ENCODE measurements at regions not wholly inside any gene's neighbourhood (a gene's known extent, or its start where the extent isn't known, plus 50 kb on each side); places are given as distances from the start of the nearest gene placed in this dataset.

- H3K4me1 ChIP-seq (ENCODE audit: control insufficient read depth, insufficient read depth, low read length): peaks cover 2% of the 10 kb centered on the region
- H3K36me3 ChIP-seq (ENCODE audit: control insufficient read depth, insufficient read depth, low read length): no peaks in the 10 kb centered on the region
- H3K9me3 ChIP-seq (ENCODE audit: control insufficient read depth, insufficient read depth, low read length): no peaks in the 10 kb centered on the region
- H3K4me3 ChIP-seq (ENCODE audit: low read depth, low read length): no peak overlapping the region
- H3K27me3 ChIP-seq (ENCODE audit: control insufficient read depth, insufficient read depth, low read length): no peaks in the 10 kb centered on the region
- no peak overlapping the region for H3K9ac ChIP-seq (ENCODE audit: low read depth, low read length)
These were observed 384.6 kb upstream of the IGFBP7 start for GRCh38 chr4:57494821-57495220.

DNA sequence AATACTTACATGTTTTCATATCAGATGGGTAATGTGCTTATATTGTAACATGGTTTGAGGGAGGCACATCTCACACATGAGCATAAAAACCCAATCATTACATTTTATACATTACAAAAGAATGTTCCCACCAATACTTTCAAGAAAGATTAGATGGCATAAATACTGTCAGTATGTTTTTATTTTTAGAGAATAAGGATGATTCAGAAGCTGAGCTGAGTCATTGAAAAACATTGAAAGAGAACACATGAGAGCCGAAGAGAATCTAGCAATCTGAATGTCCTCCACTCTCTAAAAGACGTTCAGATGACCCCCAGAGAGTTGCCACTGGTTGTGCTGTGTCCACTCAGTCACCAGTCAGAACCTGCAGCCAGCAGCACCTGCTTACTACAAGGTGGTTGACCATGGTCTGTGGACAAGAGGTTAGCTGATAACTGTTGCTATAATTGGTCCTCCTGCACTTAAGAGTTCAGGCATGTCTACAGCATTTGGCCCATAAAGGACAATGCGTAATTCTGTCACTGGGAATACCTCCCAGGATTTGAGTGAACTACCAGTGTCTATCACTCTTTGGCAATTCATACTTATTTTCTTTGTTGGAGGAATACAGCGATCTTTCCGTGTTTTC, 382.2 kb upstream of the IGFBP7 start:
- Histone ChIP-seq H3K4me1 (ENCODE audit: control insufficient read depth, insufficient read depth, low read length) (no peaks in the 10 kb centered on the region), H3K36me3 (ENCODE audit: control insufficient read depth, insufficient read depth, low read length) (no peaks in the 10 kb centered on the region), H3K4me3 (ENCODE audit: low read depth, low read length) (no peak overlapping the region), H3K9me3 (ENCODE audit: control insufficient read depth, insufficient read depth, low read length) (no peaks in the 10 kb centered on the region), H3K9ac (ENCODE audit: low read depth, low read length) (no peak overlapping the region), H3K27me3 (ENCODE audit: control insufficient read depth, insufficient read depth, low read length) (no peaks in the 10 kb centered on the region)

- no peaks in the 10 kb centered on the region for H3K27me3 ChIP-seq (ENCODE audit: control insufficient read depth, insufficient read depth, low read length)
- H3K36me3 ChIP-seq (ENCODE audit: control insufficient read depth, insufficient read depth, low read length): no peaks in the 10 kb centered on the region
- H3K9me3 ChIP-seq (ENCODE audit: control insufficient read depth, insufficient read depth, low read length): no peaks in the 10 kb centered on the region
- H3K4me3 ChIP-seq (ENCODE audit: low read depth, low read length): no peak overlapping the region
- H3K4me1 ChIP-seq (ENCODE audit: control insufficient read depth, insufficient read depth, low read length): no peaks in the 10 kb centered on the region
- no peak overlapping the region for H3K9ac ChIP-seq (ENCODE audit: low read depth, low read length)
These were observed 381.2 kb upstream of the IGFBP7 start for GRCh38 chr4:57491388-57491787.

DNA sequence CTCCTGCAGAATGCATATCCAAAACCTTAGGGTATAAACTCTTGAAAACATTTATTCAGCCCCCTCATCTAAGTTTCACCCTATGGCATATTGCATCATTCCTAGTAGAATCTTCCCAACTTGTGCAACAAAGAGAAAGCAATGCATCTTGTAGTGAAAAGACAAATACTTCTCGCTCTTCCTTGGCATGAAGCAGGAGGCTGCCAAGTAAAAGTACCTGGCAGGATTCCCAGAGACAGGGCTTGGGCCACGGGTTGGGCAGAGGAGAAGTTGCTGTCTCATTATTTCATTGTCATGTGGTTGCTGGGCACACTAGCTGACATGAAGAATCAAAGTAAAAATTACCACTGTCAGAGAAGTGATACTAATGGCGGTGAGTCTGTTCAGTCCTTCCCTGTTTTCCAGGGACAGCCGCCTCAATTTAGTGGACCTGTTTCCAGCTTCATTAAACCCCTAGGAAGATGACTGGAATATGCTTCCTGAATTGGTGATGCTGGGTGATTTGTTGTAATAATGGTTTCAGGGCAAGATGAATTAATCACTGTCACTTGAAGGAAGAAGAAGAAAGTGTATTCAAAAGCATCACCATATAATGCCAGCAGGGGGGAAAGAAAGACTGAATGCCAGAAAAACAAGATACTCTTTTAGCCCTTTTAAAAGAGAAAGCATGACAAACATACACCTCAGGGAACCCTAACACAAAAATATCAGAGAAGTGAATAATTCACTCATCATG, 380.5 kb upstream of the IGFBP7 start:
- Histone ChIP-seq H3K4me3 (ENCODE audit: low read depth, low read length) (no peak overlapping the region), H3K9ac (ENCODE audit: low read depth, low read length) (no peak overlapping the region)

GRCh38 chr4:57488366-57489162, 378.4 kb upstream of the IGFBP7 start:
- H3K9me3 ChIP-seq (ENCODE audit: control insufficient read depth, insufficient read depth, low read length): no peaks in the 10 kb centered on the region
- H3K36me3 ChIP-seq (ENCODE audit: control insufficient read depth, insufficient read depth, low read length): no peaks in the 10 kb centered on the region
- no peaks in the 10 kb centered on the region for H3K27me3 ChIP-seq (ENCODE audit: control insufficient read depth, insufficient read depth, low read length)
- H3K4me1 ChIP-seq (ENCODE audit: control insufficient read depth, insufficient read depth, low read length): no peaks in the 10 kb centered on the region
- no peak overlapping the region for H3K9ac ChIP-seq (ENCODE audit: low read depth, low read length)
- no peak overlapping the region for H3K4me3 ChIP-seq (ENCODE audit: low read depth, low read length)

More for the DNA sequence above, 380.5 kb upstream of the IGFBP7 start:
- Histone ChIP-seq H3K27me3 (ENCODE audit: control insufficient read depth, insufficient read depth, low read length) (no peaks in the 10 kb centered on the region), H3K4me1 (ENCODE audit: control insufficient read depth, insufficient read depth, low read length) (no peaks in the 10 kb centered on the region), H3K36me3 (ENCODE audit: control insufficient read depth, insufficient read depth, low read length) (no peaks in the 10 kb centered on the region), H3K9me3 (ENCODE audit: control insufficient read depth, insufficient read depth, low read length) (no peaks in the 10 kb centered on the region)

DNA sequence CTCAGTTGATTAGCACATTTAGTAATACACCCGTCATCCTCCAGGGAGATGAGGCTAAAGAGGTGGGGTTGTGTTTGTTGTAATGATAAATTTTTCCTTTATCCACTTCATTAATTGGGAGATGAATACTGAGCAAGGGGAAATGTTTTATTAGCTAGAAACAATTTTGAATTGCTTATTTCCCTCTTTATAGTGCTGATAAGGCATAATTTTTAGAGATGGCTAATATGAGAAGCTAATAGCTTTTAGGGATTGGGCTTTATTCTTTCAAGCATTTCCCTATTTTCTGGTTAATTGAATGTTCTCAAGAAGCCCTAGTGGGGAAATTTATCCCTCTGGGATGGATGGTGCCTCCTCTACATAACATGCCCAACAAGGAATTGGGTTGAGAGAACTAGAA, 365.2 kb upstream of the IGFBP7 start:
- Histone ChIP-seq H3K4me1 (ENCODE audit: control insufficient read depth, insufficient read depth, low read length) (no peaks in the 10 kb centered on the region), H3K4me3 (ENCODE audit: low read depth, low read length) (no peak overlapping the region), H3K9me3 (ENCODE audit: control insufficient read depth, insufficient read depth, low read length) (no peaks in the 10 kb centered on the region), H3K36me3 (ENCODE audit: control insufficient read depth, insufficient read depth, low read length) (no peaks in the 10 kb centered on the region), H3K27me3 (ENCODE audit: control insufficient read depth, insufficient read depth, low read length) (no peaks in the 10 kb centered on the region), H3K9ac (ENCODE audit: low read depth, low read length) (no peak overlapping the region)

DNA sequence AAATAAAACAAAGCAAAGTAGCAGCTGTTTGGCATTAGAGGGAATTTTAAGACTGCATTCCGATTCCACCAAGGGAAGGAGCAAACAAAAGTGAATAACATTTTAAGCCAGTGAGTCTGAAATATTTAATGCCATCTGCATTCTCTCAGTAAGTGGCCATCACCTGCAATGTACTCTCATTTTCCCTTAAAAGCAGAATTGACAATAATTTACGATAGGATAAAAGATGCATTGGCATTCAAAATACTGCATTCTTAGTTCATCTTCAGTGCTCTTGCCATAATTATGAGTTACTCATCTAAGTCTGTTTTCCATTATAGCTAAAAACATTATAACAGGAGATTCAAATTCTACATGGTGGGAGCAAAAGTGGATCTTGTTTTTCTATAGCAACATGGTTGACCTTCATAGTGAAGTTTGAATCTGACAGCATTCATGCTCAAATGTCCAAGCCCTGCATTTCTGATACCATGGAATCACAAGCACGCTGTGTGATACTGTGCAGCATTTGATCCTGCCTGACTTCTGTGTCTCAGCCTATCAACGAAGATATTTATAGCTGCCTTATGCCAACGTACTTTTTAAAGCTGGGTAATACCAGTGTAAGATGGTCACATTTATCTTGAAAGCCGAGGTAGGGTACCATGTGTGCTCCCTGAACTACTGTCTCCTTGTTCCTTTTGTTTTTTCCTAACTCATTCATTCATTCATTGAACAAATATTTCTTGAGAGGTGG, 355.3 kb upstream of the IGFBP7 start:
- Histone ChIP-seq H3K9ac (ENCODE audit: low read depth, low read length) (no peak overlapping the region), H3K4me1 (ENCODE audit: control insufficient read depth, insufficient read depth, low read length) (no peaks in the 10 kb centered on the region), H3K9me3 (ENCODE audit: control insufficient read depth, insufficient read depth, low read length) (no peaks in the 10 kb centered on the region), H3K4me3 (ENCODE audit: low read depth, low read length) (no peak overlapping the region), H3K36me3 (ENCODE audit: control insufficient read depth, insufficient read depth, low read length) (no peaks in the 10 kb centered on the region), H3K27me3 (ENCODE audit: control insufficient read depth, insufficient read depth, low read length) (no peaks in the 10 kb centered on the region)

GRCh38 chr4:57462843-57463242, 352.7 kb upstream of the IGFBP7 start:
- Histone ChIP-seq H3K27me3 (ENCODE audit: control insufficient read depth, insufficient read depth, low read length) (peaks cover 3% of the 10 kb centered on the region), H3K9ac (ENCODE audit: low read depth, low read length) (no peak overlapping the region), H3K9me3 (ENCODE audit: control insufficient read depth, insufficient read depth, low read length) (no peaks in the 10 kb centered on the region), H3K36me3 (ENCODE audit: control insufficient read depth, insufficient read depth, low read length) (no peaks in the 10 kb centered on the region), H3K4me1 (ENCODE audit: control insufficient read depth, insufficient read depth, low read length) (no peaks in the 10 kb centered on the region), H3K4me3 (ENCODE audit: low read depth, low read length) (no peak overlapping the region)

DNA sequence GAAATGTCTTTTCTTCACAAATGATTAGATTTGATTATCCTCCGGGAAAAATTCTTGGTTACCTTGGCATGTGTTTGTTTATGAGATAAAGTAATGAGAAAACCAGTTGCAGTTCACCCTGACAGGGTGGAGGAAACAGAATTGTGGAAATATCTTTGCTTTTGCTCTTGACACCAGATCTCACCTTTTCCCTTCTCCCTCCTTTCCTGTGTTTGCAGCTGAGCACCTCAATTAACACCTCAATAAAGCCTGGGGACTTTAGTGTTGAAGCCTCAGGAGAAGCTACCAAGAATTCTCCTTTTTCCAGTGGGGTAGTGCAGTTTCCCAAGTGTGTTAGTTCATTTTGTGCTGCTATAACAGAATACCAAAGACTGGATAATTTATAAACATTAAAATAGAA, 350.8 kb upstream of the IGFBP7 start:
- Histone ChIP-seq H3K36me3 (ENCODE audit: control insufficient read depth, insufficient read depth, low read length) (no peaks in the 10 kb centered on the region), H3K9ac (ENCODE audit: low read depth, low read length) (no peak overlapping the region)

DNA sequence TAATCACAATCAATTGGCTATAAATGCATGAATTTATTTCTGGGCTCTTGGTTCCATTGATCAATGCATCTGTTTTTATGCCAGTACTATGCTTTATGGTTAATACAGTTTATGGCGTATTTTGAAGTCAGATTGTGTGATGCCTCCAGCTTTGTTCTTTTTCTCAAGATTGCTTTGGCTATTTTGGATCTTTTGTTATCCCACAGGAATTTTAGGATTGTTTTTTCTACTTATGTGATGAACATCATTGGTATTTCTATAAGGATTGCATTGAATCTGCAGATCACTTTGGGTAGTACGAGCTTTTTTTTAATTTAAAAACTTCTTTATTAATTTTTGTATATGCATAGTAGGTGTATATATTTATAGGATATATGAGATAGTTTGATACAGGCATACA, 338.7 kb upstream of the IGFBP7 start:
- Histone ChIP-seq H3K9me3 (ENCODE audit: control insufficient read depth, insufficient read depth, low read length) (no peaks in the 10 kb centered on the region), H3K27me3 (ENCODE audit: control insufficient read depth, insufficient read depth, low read length) (no peaks in the 10 kb centered on the region), H3K9ac (ENCODE audit: low read depth, low read length) (no peak overlapping the region), H3K36me3 (ENCODE audit: control insufficient read depth, insufficient read depth, low read length) (no peaks in the 10 kb centered on the region), H3K4me1 (ENCODE audit: control insufficient read depth, insufficient read depth, low read length) (no peaks in the 10 kb centered on the region), H3K4me3 (ENCODE audit: low read depth, low read length) (no peak overlapping the region)

More for the DNA sequence above, 350.8 kb upstream of the IGFBP7 start:
- no peak overlapping the region for H3K4me3 ChIP-seq (ENCODE audit: low read depth, low read length)
- H3K9me3 ChIP-seq (ENCODE audit: control insufficient read depth, insufficient read depth, low read length): no peaks in the 10 kb centered on the region
- H3K4me1 ChIP-seq (ENCODE audit: control insufficient read depth, insufficient read depth, low read length): no peaks in the 10 kb centered on the region
- peaks cover 3% of the 10 kb centered on the region for H3K27me3 ChIP-seq (ENCODE audit: control insufficient read depth, insufficient read depth, low read length)

DNA sequence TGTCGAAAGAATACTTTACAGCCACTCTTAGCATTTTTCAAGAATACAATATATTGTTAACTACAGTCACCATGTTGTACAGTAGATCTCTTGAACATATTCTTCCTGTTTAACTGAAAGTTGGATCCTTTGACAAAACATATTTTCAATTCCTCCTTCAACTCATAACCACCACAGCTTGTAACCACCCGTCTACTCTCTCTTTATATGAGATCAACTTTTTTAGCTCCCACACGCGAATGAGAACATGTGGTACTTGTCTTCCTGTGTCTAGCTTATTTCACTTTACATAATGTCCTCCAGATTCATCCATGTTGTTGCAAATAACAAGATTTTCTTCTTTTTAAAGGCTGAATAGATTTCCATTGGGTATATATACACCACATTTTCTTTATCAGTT, 338.3 kb upstream of the IGFBP7 start:
- Histone ChIP-seq H3K36me3 (ENCODE audit: control insufficient read depth, insufficient read depth, low read length) (no peaks in the 10 kb centered on the region), H3K4me1 (ENCODE audit: control insufficient read depth, insufficient read depth, low read length) (no peaks in the 10 kb centered on the region), H3K9me3 (ENCODE audit: control insufficient read depth, insufficient read depth, low read length) (no peaks in the 10 kb centered on the region), H3K4me3 (ENCODE audit: low read depth, low read length) (no peak overlapping the region), H3K27me3 (ENCODE audit: control insufficient read depth, insufficient read depth, low read length) (no peaks in the 10 kb centered on the region), H3K9ac (ENCODE audit: low read depth, low read length) (no peak overlapping the region)

All from iPS-15b (cell line).